ENCODE measurements at regions not wholly inside any gene's neighbourhood (a gene's known extent, or its start where the extent isn't known, plus 50 kb on each side); places are given as distances from the start of the nearest gene placed in this dataset.

DNA sequence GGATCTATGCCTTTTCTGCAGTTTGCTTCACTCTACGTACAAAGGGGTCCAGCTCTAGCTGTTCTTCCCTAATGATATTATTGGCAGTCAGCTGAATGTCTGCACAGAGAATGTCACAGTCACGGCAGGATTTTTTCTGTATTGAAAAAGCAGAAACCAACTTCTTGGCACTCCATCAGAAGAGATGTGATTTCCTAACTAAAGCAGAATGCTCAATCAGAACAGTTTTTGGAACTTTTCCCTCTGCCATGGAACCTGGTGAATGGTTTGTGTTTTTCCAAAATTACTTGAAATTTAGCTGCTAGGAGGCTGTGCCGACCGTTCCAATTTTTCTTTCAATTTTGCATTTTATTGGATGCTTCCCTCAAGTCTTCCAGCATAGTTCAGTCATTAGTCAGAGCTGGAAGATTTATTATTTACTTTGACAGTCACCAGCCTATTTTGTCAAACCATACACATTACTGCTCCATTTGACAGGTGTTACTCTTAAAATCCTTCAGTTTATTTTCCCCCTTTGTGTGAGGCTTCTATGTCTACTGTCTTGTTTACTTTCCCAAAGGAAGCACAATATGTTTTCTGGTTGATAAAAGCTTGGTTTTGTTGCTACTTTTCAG is 259.6 kb upstream of the EPHA7 start:
- no peaks in the 10 kb centered on the region for H3K27me3 ChIP-seq (ENCODE audit: control insufficient read depth, insufficient read depth, low read length)
- H3K4me1 ChIP-seq (ENCODE audit: control insufficient read depth, insufficient read depth, low read length) = no peaks in the 10 kb centered on the region; the same call in 1 of the 2 replicates
- no peaks in the 10 kb centered on the region for H3K9me3 ChIP-seq (ENCODE audit: control insufficient read depth, insufficient read depth, low read depth, low read length)
- TF ChIP-seq, protein P1, sequence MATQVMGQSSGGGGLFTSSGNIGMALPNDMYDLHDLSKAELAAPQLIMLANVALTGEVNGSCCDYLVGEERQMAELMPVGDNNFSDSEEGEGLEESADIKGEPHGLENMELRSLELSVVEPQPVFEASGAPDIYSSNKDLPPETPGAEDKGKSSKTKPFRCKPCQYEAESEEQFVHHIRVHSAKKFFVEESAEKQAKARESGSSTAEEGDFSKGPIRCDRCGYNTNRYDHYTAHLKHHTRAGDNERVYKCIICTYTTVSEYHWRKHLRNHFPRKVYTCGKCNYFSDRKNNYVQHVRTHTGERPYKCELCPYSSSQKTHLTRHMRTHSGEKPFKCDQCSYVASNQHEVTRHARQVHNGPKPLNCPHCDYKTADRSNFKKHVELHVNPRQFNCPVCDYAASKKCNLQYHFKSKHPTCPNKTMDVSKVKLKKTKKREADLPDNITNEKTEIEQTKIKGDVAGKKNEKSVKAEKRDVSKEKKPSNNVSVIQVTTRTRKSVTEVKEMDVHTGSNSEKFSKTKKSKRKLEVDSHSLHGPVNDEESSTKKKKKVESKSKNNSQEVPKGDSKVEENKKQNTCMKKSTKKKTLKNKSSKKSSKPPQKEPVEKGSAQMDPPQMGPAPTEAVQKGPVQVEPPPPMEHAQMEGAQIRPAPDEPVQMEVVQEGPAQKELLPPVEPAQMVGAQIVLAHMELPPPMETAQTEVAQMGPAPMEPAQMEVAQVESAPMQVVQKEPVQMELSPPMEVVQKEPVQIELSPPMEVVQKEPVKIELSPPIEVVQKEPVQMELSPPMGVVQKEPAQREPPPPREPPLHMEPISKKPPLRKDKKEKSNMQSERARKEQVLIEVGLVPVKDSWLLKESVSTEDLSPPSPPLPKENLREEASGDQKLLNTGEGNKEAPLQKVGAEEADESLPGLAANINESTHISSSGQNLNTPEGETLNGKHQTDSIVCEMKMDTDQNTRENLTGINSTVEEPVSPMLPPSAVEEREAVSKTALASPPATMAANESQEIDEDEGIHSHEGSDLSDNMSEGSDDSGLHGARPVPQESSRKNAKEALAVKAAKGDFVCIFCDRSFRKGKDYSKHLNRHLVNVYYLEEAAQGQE (IDR thresholded peaks at IDR 0.05; ENCODE audit: insufficient read depth in 1 of 2, low read depth in 2 of 2, low read length in 1 of 2) = no peak
- TF ChIP-seq SIN3A (IDR thresholded peaks at IDR 0.05; ENCODE audit: borderline replicate concordance, insufficient read depth, low read depth, low read length) (no peak), POLR2AphosphoS5 (IDR thresholded peaks at IDR 0.05; ENCODE audit: low read depth, low read length) (no peak), TCF7L2 (IDR thresholded peaks at IDR 0.05; ENCODE audit: low read depth, low read length) (no peak)
- TF ChIP-seq, protein P2, sequence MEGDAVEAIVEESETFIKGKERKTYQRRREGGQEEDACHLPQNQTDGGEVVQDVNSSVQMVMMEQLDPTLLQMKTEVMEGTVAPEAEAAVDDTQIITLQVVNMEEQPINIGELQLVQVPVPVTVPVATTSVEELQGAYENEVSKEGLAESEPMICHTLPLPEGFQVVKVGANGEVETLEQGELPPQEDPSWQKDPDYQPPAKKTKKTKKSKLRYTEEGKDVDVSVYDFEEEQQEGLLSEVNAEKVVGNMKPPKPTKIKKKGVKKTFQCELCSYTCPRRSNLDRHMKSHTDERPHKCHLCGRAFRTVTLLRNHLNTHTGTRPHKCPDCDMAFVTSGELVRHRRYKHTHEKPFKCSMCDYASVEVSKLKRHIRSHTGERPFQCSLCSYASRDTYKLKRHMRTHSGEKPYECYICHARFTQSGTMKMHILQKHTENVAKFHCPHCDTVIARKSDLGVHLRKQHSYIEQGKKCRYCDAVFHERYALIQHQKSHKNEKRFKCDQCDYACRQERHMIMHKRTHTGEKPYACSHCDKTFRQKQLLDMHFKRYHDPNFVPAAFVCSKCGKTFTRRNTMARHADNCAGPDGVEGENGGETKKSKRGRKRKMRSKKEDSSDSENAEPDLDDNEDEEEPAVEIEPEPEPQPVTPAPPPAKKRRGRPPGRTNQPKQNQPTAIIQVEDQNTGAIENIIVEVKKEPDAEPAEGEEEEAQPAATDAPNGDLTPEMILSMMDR (IDR thresholded peaks at IDR 0.05) = no peak
- no peaks in the 10 kb centered on the region for H3K36me3 ChIP-seq (ENCODE audit: control insufficient read depth, insufficient read depth, low read length)
- no peak for DNase-seq (ENCODE audit: low read depth, low spot score)
- POLR2A ChIA-PET = no interaction called here
- intact Hi-C loops (cut with micrococcal nuclease; ENCODE audit: unreplicated experiment) = no loop called here
- no peak for ATAC-seq
- no TSS peak for BruUV-seq (replicated peaks)
- no peak overlapping the region for H3K4me3 ChIP-seq (ENCODE audit: low read depth in 2 of 2, low read length in 2 of 2)
- CTCF ChIA-PET = no interaction called here
- no peak overlapping the region for H3K27ac ChIP-seq (ENCODE audit: low read length)
- in situ Hi-C loops (cut with HindIII; ENCODE audit: low pct_unique_long_range_greater_than_20kb, low sequenced_read_pairs) = no loop called here

DNA sequence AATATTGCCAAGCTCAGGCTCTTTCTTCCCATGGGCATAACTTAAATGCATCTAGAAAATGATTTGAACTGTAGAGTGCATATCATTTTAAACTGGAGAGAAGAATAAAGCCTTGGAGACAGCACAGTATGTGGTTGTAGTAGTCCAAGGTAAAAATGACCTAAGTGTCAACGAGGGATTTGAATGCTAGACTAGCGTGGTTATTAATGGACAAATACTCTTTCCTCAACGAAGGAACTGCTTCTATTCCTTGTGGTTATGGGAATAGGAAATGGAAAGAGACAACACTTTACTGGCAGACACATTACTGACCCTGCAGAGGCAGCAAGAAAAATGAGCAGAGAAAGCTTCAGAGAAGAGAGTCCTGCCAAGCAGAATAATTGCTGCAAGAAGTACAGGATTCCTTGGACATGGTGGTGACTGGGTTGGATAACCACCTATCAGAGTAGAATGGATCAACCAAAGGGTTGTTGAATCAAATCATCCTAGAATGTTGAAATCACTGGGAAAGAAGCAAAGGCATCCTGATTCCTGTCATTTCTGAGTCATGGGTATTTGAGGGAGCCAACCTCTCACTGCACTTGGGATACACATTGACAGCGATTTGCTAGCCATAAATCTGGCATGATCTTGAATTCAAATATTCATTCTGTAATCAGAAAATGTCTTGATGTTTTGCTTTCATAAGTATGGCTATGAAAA is 258.1 kb upstream of the EPHA7 start:
- H3K4me1 ChIP-seq (ENCODE audit: control insufficient read depth, insufficient read depth, low read length) = no peaks in the 10 kb centered on the region; the same call in 1 of the 2 replicates
- intact Hi-C loops (cut with micrococcal nuclease; ENCODE audit: unreplicated experiment) (no loop called here), in situ Hi-C loops (cut with HindIII; ENCODE audit: low pct_unique_long_range_greater_than_20kb, low sequenced_read_pairs) (no loop called here)
- H3K27ac ChIP-seq (ENCODE audit: low read length) = no peak overlapping the region
- CTCF ChIA-PET = no interaction called here
- no peak for ATAC-seq
- no peaks in the 10 kb centered on the region for H3K9me3 ChIP-seq (ENCODE audit: control insufficient read depth, insufficient read depth, low read depth, low read length)
- no TSS peak for BruUV-seq (replicated peaks)
- no peaks in the 10 kb centered on the region for H3K27me3 ChIP-seq (ENCODE audit: control insufficient read depth, insufficient read depth, low read length)
- DNase-seq (ENCODE audit: low read depth, low spot score) = no peak
- H3K4me3 ChIP-seq (ENCODE audit: low read depth in 2 of 2, low read length in 2 of 2) = no peak overlapping the region
- no peaks in the 10 kb centered on the region for H3K36me3 ChIP-seq (ENCODE audit: control insufficient read depth, insufficient read depth, low read length)
- TF ChIP-seq, protein P1 (IDR thresholded peaks at IDR 0.05; ENCODE audit: insufficient read depth in 1 of 2, low read depth in 2 of 2, low read length in 1 of 2) = no peak
- TF ChIP-seq, protein P2 (IDR thresholded peaks at IDR 0.05) = no peak
- TF ChIP-seq TCF7L2 (IDR thresholded peaks at IDR 0.05; ENCODE audit: low read depth, low read length) (no peak), POLR2AphosphoS5 (IDR thresholded peaks at IDR 0.05; ENCODE audit: low read depth, low read length) (no peak), SIN3A (IDR thresholded peaks at IDR 0.05; ENCODE audit: borderline replicate concordance, insufficient read depth, low read depth, low read length) (no peak)
- POLR2A ChIA-PET = no interaction called here
